Fibroblast of lung (primary cell): ENCODE measurements at regions not wholly inside any gene's neighbourhood (a gene's known extent, or its start where the extent isn't known, plus 50 kb on each side); places are given as distances from the start of the nearest gene placed in this dataset.

Experiments
- EZH2 ChIP-seq: IDR thresholded peaks from 2 replicates; pipeline ENCODE4 v1.5.1; 2012; ENCODE audit warnings: low read length, control low read depth, mild to moderate bottlenecking; ENCODE audit errors: missing control alignments
- TF ChIP-seq, protein P1 (sequence below), 2 donors: IDR thresholded peaks in 1 of 2; conservative IDR thresholded peaks in 1 of 2; 1 replicate in 1 of 2; 2 replicates in 1 of 2; pipeline ENCODE4 v1.5.1; 2011 to 2012; ENCODE audit warnings: low read length in 2 of 2, control low read depth in 1 of 2, inconsistent platforms in 1 of 2, low read depth in 1 of 2, mild to moderate bottlenecking in 1 of 2

DNA sequence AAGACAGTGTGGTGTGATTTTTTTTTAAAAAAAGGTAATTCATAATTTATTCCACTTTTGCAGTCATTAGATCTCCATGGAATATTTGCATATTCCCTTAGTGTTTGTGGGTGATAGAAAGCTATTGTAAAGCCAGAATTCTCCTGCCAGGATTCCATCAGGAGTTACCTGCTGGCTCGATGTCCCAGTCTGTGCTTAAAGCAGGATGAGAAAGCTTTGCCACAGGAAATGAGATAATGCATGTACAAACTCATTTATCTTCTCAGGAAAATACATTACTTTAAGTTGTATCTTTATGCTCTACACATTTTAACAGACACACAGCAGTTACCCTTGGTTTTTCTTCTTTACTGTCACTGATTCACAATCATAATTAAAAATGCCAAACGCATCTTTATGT lies 553.0 kb downstream of the CD109 start:
- no peak for TF ChIP-seq EZH2
- TF ChIP-seq, protein P1, sequence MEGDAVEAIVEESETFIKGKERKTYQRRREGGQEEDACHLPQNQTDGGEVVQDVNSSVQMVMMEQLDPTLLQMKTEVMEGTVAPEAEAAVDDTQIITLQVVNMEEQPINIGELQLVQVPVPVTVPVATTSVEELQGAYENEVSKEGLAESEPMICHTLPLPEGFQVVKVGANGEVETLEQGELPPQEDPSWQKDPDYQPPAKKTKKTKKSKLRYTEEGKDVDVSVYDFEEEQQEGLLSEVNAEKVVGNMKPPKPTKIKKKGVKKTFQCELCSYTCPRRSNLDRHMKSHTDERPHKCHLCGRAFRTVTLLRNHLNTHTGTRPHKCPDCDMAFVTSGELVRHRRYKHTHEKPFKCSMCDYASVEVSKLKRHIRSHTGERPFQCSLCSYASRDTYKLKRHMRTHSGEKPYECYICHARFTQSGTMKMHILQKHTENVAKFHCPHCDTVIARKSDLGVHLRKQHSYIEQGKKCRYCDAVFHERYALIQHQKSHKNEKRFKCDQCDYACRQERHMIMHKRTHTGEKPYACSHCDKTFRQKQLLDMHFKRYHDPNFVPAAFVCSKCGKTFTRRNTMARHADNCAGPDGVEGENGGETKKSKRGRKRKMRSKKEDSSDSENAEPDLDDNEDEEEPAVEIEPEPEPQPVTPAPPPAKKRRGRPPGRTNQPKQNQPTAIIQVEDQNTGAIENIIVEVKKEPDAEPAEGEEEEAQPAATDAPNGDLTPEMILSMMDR (conservative IDR thresholded peaks at IDR 0.05 in 1 of 2, IDR thresholded peaks at IDR 0.05 in 1 of 2; ENCODE audit: low read depth in 1 of 2, low read length in 2 of 2), result no peak
